Bronchial epithelial cell (primary cell): ENCODE measurements at regions not wholly inside any gene's neighbourhood (a gene's known extent, or its start where the extent isn't known, plus 50 kb on each side); places are given as distances from the start of the nearest gene placed in this dataset.
"Not testable (repeated sequence)": the region's sequence is repeated elsewhere in the genome, so short reads cannot be mapped to it uniquely, and the experiment has no call there.

ENCODE experiments used
- DNase-seq: peaks from one replicate; pipeline ENCODE4 v3.0.0-alpha.2; 2010; ENCODE audit warnings: low read depth
- FAIRE-seq: peaks from 2 replicates; lab custom pipeline; 2011; peaks lifted over from hg19 to GRCh38; lab: Jason Lieb, UNC
- H3K27me3 ChIP-seq: 2 replicates; pipeline ENCODE4 v1.5.1; 2011; ENCODE audit warnings: low read length; ENCODE audit not compliant: control insufficient read depth, insufficient read depth
- H3K36me3 ChIP-seq: 2 replicates; pipeline ENCODE4 v1.5.1; 2011; ENCODE audit warnings: low read length; ENCODE audit not compliant: control insufficient read depth, insufficient read depth
- H3K4me3 ChIP-seq: 2 replicates; pipeline ENCODE4 v1.5.1; 2011; ENCODE audit warnings: mild to moderate bottlenecking, low read depth, low read length, control low read depth
- TF ChIP-seq, protein P1 (sequence below): IDR thresholded peaks from 2 replicates; pipeline ENCODE4 v1.5.1; 2011; ENCODE audit warnings: mild to moderate bottlenecking, moderate library complexity, low read length, control low read depth, inconsistent platforms; ENCODE audit not compliant: insufficient read depth, severe bottlenecking

DNA sequence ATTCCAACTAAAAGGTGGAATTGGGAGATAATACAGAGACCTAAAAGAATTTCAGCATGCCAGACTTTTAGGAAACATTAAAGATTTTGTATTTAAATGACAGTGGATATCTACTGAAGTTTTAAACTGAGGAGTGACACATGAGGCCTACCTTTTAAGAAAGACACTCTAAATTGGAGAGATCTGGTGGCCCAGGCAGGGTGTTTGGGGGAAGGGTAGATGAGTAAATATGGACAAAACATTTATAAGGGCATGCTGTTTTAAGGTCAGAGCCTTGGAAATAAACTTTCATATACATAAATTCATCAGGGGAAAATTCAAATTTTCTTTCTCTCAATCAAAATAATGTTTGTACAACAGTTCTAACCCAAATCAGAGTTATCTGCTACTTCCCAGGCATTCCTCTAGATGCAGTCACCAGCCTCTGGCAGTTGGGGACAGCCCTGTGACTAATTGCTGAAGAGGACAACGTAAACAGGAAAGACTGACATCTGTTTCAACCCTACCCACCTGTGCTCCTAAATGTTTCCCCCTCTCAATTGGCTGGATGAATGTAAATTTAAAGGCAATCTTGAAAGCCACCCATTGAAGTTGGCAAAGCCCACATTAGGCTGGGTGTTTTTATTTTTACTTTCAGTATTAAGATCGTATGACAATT is 1646.9 kb upstream of the ADGRL3 start:
- Histone ChIP-seq H3K36me3 (no peaks in the 10 kb centered on the region), H3K4me3 (no peak overlapping the region), H3K27me3 (no peaks in the 10 kb centered on the region)
- DNase-seq (peak; percentile 19), FAIRE-seq (no peak)
- TF ChIP-seq, protein P1, sequence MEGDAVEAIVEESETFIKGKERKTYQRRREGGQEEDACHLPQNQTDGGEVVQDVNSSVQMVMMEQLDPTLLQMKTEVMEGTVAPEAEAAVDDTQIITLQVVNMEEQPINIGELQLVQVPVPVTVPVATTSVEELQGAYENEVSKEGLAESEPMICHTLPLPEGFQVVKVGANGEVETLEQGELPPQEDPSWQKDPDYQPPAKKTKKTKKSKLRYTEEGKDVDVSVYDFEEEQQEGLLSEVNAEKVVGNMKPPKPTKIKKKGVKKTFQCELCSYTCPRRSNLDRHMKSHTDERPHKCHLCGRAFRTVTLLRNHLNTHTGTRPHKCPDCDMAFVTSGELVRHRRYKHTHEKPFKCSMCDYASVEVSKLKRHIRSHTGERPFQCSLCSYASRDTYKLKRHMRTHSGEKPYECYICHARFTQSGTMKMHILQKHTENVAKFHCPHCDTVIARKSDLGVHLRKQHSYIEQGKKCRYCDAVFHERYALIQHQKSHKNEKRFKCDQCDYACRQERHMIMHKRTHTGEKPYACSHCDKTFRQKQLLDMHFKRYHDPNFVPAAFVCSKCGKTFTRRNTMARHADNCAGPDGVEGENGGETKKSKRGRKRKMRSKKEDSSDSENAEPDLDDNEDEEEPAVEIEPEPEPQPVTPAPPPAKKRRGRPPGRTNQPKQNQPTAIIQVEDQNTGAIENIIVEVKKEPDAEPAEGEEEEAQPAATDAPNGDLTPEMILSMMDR = no peak

DNA sequence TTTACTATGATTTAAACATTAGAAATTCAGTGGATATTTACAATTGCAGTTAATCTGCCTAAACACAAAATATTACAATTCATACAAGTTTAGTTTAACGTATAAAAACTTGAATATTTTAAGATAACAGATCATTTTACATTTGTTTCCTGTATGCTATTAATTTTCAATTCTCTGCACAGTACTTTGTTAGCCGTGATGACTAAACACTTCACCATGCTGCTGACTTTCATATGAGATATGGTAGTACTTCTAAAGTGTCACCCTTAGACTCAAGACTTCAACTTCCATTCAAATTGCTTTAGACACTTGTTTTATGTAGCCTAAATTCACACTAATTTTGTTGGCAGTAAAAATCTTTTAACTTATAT is 1646.4 kb upstream of the ADGRL3 start:
- Histone ChIP-seq H3K36me3 (no peaks in the 10 kb centered on the region), H3K4me3 (no peak overlapping the region), H3K27me3 (no peaks in the 10 kb centered on the region)
- TF ChIP-seq, protein P1 = no peak
- peak; percentile 46 for DNase-seq
- no peak for FAIRE-seq

DNA sequence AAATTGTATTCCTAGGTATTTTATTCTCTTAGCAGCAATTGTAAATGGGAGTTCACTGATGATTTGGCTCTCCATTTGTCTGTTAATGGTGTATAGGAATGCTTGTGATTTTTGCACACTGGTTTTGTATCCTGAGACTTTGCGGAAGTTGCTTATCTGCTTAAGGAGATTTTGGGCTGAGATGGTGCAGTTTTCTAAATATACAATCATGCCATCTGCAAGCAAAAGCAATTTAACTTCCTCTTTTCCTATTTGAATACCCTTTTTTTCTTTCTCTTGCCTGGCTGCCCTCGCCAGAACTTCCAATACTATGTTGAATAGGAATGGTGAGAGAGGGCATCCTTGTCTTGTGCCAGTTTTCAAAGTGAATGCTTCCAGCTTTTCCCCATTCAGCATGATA is 1643.9 kb upstream of the ADGRL3 start:
- not testable (repeated sequence) for H3K4me3 ChIP-seq, H3K36me3 ChIP-seq, H3K27me3 ChIP-seq, FAIRE-seq, DNase-seq

DNA sequence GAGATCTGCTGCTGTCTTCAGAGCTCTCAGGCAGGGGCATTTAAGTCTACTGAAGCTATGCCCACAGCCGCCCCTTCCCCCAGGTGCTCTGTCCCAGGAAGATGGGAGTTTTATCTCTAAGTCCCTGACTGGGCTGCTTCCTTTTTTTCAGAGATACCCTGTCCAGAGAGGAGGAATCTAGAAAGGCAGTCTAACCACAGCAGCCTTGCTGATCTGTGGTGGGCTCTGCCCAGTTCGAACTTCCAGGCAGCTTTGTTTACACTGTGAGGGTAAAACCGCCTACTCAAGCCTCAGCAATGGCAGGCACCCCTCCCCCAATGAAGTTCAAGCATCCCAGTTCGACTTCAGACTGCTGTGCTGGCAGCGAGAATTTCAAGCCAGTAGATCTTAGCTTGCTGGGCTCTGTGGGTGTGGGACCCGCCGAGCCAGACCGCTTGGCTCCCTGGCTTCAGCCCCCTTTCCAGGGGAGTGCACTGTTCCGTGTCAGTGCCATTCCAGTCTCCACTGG is 1639.9 kb upstream of the ADGRL3 start:
- not testable (repeated sequence) for H3K4me3 ChIP-seq, FAIRE-seq, DNase-seq

DNA sequence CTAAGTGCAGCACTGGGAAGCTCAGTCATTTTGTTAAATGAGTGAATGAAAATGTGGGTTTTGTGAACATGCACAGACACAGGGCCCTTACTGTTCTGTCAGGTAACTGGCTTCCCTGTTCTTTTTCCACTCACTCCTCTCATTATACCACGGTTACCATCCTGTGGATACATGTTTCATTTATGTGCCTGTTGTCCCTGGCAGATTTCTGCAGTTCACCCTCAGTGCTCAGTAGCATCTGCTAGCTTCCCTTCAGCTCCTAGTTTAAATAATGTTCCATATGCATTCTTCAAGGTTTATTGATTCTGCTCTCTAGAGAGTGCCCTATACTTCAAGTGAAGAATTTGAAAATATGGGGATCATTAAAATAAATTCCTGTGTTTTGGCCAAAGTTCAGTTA is 1634.3 kb upstream of the ADGRL3 start:
- no peak overlapping the region for H3K4me3 ChIP-seq
- DNase-seq (no peak), FAIRE-seq (no peak)
- H3K36me3 ChIP-seq = no peaks in the 10 kb centered on the region
- TF ChIP-seq, protein P1 = no peak
- H3K27me3 ChIP-seq = no peaks in the 10 kb centered on the region

More for the DNA sequence above, 1639.9 kb upstream of the ADGRL3 start:
- not testable (repeated sequence) for H3K27me3 ChIP-seq, H3K36me3 ChIP-seq

DNA sequence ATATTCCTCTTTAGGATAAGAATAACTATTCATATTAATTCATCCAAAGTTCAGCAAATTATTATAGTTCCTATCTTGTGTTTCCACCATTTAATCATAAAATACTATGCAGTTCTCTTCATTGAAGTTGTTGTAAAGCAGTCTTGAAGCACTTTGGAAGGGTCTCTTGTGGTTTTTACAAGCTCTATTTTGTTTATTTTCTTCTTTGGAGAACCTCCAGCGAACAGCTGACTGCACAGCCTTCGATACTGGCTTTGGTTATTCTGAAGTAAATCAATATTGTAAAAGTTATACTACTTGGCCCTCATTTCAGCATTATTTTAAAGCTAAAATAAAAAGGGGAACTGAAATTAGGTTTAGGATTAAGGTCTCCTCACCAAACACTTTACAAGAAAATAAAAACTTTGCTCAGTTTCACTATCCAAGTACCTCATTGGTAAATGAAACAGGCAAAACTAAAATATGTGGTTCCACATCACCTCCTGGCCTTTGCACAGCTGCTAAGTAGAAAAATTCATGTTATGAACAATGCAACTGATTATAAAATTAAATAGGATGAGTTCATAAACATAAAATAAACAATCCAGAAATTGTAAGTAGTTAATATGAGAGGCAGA is 1629.2 kb upstream of the ADGRL3 start:
- TF ChIP-seq, protein P1 = no peak
- Histone ChIP-seq H3K27me3 (no peaks in the 10 kb centered on the region), H3K36me3 (no peaks in the 10 kb centered on the region), H3K4me3 (no peak overlapping the region)
- FAIRE-seq = no peak
- no peak for DNase-seq
